GM10248 (cell line): ENCODE measurements at regions not wholly inside any gene's neighbourhood (a gene's known extent, or its start where the extent isn't known, plus 50 kb on each side); places are given as distances from the start of the nearest gene placed in this dataset.

ENCODE experiments used
- CTCF ChIA-PET: fragments of 300-600 bp; sonication (Branson Sonifier 250); formaldehyde crosslinking; extraction: SDS; loops from one replicate; lab custom pipeline; 2021; ENCODE audit warnings: antibody characterized with exemption; lab: Yijun Ruan, JAX
- POLR2A ChIA-PET: fragments of 350-650 bp; sonication (Branson Sonifier 250); formaldehyde crosslinking; extraction: SDS; loops from one replicate; lab custom pipeline; 2020; ENCODE audit warnings: antibody characterized with exemption; lab: Yijun Ruan, JAX
- DNase-seq: peaks from one replicate; pipeline ENCODE4 v3.0.0; 2012; ENCODE audit errors: extremely low spot score
- TF ChIP-seq, protein P1 (sequence below): IDR thresholded peaks from 2 replicates; pipeline ENCODE4 v1.5.1; 2012; ENCODE audit warnings: mild to moderate bottlenecking, low read depth; ENCODE audit errors: extremely low read depth, missing control alignments, control extremely low read depth

- CTCF ChIA-PET, result no interaction called here
- POLR2A ChIA-PET, result no interaction called here
- DNase-seq, result no peak
- TF ChIP-seq, protein P1, sequence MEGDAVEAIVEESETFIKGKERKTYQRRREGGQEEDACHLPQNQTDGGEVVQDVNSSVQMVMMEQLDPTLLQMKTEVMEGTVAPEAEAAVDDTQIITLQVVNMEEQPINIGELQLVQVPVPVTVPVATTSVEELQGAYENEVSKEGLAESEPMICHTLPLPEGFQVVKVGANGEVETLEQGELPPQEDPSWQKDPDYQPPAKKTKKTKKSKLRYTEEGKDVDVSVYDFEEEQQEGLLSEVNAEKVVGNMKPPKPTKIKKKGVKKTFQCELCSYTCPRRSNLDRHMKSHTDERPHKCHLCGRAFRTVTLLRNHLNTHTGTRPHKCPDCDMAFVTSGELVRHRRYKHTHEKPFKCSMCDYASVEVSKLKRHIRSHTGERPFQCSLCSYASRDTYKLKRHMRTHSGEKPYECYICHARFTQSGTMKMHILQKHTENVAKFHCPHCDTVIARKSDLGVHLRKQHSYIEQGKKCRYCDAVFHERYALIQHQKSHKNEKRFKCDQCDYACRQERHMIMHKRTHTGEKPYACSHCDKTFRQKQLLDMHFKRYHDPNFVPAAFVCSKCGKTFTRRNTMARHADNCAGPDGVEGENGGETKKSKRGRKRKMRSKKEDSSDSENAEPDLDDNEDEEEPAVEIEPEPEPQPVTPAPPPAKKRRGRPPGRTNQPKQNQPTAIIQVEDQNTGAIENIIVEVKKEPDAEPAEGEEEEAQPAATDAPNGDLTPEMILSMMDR, result no peak
Measured at GRCh38 chr2:23091019-23091418, 294.0 kb upstream of the KLHL29 start.

DNA sequence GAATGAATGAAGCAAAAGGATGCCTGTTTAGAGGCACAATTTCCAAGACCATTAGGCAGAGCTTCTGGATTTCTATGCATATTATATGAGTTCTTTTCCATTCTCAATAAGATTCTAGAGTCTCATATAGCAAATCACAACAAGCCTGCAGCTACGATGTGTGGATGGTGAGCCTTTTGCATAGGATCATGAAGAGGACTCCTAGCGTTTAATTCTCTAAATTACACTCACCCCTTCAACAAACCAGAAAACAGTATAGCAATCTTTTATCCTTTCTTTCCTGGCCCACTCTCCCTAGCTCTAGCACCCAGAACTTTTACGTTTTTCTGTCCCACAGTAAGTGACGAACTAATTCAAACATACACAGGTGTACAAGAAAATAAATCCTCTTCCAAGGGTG is 293.1 kb upstream of the KLHL29 start:
- ChIA-PET POLR2A (no interaction called here), CTCF (no interaction called here)
- no peak for DNase-seq
- TF ChIP-seq, protein P1, result no peak

- no peak for DNase-seq
- ChIA-PET CTCF (no interaction called here), POLR2A (no interaction called here)
- TF ChIP-seq, protein P1, result no peak
Measured at GRCh38 chr2:23092831-23093230, 292.1 kb upstream of the KLHL29 start.

- ChIA-PET CTCF (interaction anchor here (1.5 kb wide), 1 partner anchor 14 kb away, joined by 3 read pairs; no protein-coding TSS in a partner anchor), POLR2A (no interaction called here)
- no peak for DNase-seq
- TF ChIP-seq, protein P1, result no peak
Measured at GRCh38 chr2:23093513-23093912, 291.5 kb upstream of the KLHL29 start.

DNA sequence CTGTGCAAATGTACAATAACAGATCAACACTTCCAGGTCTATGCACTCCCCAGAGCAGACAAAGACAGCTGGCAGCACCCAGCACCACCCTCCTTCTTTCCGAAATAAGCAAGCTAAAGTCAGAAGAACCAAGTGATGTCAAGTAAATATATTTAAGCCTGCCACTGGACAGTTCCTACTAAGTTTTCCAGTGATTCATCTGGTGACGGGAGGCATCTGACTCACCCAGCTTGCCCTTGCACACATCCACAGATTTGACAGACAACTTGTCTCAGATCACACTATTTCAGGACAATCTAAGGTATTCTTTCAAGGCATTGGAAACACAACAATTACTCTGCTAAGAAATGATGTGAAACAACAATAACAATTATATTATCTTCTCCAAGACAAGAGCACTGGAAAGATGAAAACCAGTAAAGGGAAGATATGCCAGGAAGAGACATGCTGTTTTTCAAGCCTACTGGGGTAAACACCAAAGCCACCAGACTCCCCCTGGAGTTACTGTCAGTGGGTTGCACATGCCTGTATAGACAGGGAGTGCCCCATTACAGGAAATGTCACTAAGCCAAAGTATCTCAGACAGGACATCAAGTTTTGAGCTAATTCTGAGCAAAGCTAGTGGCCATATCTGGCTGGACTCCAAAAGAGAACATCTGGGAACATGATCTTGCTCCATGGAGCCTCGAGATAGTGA is 287.9 kb upstream of the KLHL29 start:
- POLR2A ChIA-PET, result no interaction called here
- no peak for DNase-seq
- CTCF ChIA-PET, result interaction anchor here (0.8 kb wide), 1 partner anchor 11 kb away, joined by 3 read pairs; no protein-coding TSS in a partner anchor
- TF ChIP-seq, protein P1, result no peak

GRCh38 chr2:23100406-23100805 is 284.6 kb upstream of the KLHL29 start:
- TF ChIP-seq, protein P1, result no peak
- DNase-seq, result no peak
- ChIA-PET CTCF (no interaction called here), POLR2A (no interaction called here)
